ENCODE measurements at regions not wholly inside any gene's neighbourhood (a gene's known extent, or its start where the extent isn't known, plus 50 kb on each side); places are given as distances from the start of the nearest gene placed in this dataset.

DNA sequence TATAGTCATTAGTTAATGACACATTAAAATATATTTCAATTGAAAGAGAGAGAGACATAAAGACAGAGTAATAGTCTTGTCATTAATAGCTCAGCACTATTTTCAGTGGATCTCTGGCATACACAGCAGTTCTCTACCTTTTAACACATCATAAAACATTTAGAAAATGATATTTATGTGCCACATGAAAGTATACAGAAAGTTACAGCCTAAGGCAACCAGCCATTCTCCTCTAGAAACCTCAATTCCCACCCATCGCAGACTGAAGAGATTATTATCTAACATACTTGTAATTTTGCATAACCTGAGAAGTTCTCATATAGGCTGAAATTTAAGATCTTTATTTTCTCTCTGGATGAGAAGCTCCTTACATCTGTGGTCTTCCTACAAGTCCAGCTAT is 58.7 kb upstream of the FAM83B start:
- DNase-seq (ENCODE audit: low read depth in 4 of 4, low spot score in 1 of 4), result no peak

All from stimulated activated CD4-positive, alpha-beta T cell treated with anti-CD3 and anti-CD28 coated beads, Interleukin-1b, Interleukin-23, amount 100 ng/mL, for 24 hours (primary cell).